Sigmoid colon (tissue), 4 donors: ENCODE measurements at regions not wholly inside any gene's neighbourhood (a gene's known extent, or its start where the extent isn't known, plus 50 kb on each side); places are given as distances from the start of the nearest gene placed in this dataset.

ENCODE experiments used
- CTCF ChIP-seq, 4 experiments: fragments of 450-650 bp in 3 of 4; fragments of 200-600 bp in 1 of 4; IDR thresholded peaks; one replicate each; pipeline ENCODE4 v1.5.1; 2016 to 2019; ENCODE audit warnings: antibody characterized with exemption in 4 of 4, mild to moderate bottlenecking in 3 of 4, moderate library complexity in 2 of 4
- EP300 ChIP-seq, 4 donors: sonication (generic); formaldehyde crosslinking; IDR thresholded peaks; one replicate each; pipeline ENCODE4 v1.6.1; 2017; ENCODE audit warnings: antibody characterized with exemption in 4 of 4

GRCh38 chr4:181890911-181891310, 352.3 kb upstream of the TENM3 start:
- TF ChIP-seq CTCF (IDR thresholded peaks at IDR 0.05) (no peak), EP300 (IDR thresholded peaks at IDR 0.05) (no peak)
